Ovary (tissue), 7 donors: ENCODE measurements at regions not wholly inside any gene's neighbourhood (a gene's known extent, or its start where the extent isn't known, plus 50 kb on each side); places are given as distances from the start of the nearest gene placed in this dataset.

Experiments used
- DNase-seq, 5 donors: peaks; one replicate each; pipeline ENCODE4 v3.0.0-alpha.2; 2019 to 2020
- H3K27ac ChIP-seq, 2 donors: fragments of 200-600 bp; one replicate each; pipeline versions ENCODE4 v1.5.1 to v1.8.0; 2019 to 2022
- H3K27me3 ChIP-seq: fragments of 200-600 bp; one replicate; pipeline ENCODE4 v1.8.0; 2022
- H3K36me3 ChIP-seq: fragments of 200-600 bp; sonication (generic); one replicate; pipeline ENCODE4 v1.5.1; 2019
- H3K4me1 ChIP-seq: one replicate; pipeline ENCODE4 v1.8.1; 2013; ENCODE audit warnings: mild to moderate bottlenecking, moderate library complexity; ENCODE audit not compliant: insufficient read depth
- H3K4me3 ChIP-seq: fragments of 200-600 bp; sonication (generic); one replicate; pipeline ENCODE4 v1.5.1; 2017
- H3K9me3 ChIP-seq, 2 donors: fragments of 200-600 bp in 1 of 2; sonication (generic) in 1 of 2; one replicate each; pipeline versions ENCODE4 v1.5.1 to v1.8.1; 2013 to 2019; ENCODE audit warnings: mild to moderate bottlenecking in 1 of 2, moderate library complexity in 1 of 2
- CTCF ChIP-seq, 3 donors: fragments of 450-650 bp in 2 of 3; fragments of 200-600 bp in 1 of 3; IDR thresholded peaks; one replicate each; pipeline versions ENCODE4 v1.5.1 to v1.8.0; 2016 to 2022; ENCODE audit warnings: antibody characterized with exemption in 3 of 3, mild to moderate bottlenecking in 1 of 3
- EP300 ChIP-seq: sonication (generic); formaldehyde crosslinking; IDR thresholded peaks from one replicate; pipeline ENCODE4 v1.6.1; 2017; ENCODE audit warnings: antibody characterized with exemption
- POLR2A ChIP-seq: fragments of 450-650 bp; IDR thresholded peaks from one replicate; pipeline ENCODE4 v1.6.1; 2017; ENCODE audit warnings: antibody characterized with exemption, mild to moderate bottlenecking, moderate library complexity
- WGBS, 3 donors: extraction: QIAGEN DNeasy Blood & Tissue Kit in 1 of 3; methylation state at CpG; one replicate each; pipeline versions ENCODE4 v1.1.5 to v1.1.7; 2013 to 2017; 5-methylcytosine and 5-hydroxymethylcytosine counted together
- intact Hi-C, 4 donors: fragments of 100-400 bp; cut with DNase I; formaldehyde crosslinking; loops; one replicate each; pipeline versions ENCODE4 v1.11.0 to v1.15.1; 2022 to 2023
- donor health status: DM: no; HTN: no; CAD: no; lungs with moderate emphysema.
- donor health status: DM: no; HTN: no; CAD: no.
- donor health status: Bipolar disorder and iron deficiency.
- donor health status: DM: no; HTN: no; CAD: no.
- donor health status: DM: yes; HTN: yes; CAD: no.

GRCh38 chr1:39106801-39107327 lies 80.7 kb downstream of the NDUFS5 start:
- 17 to 31% (median 18%) methylated on average over 4 of the region's 4 CpGs for WGBS, 3 donors
- TF ChIP-seq POLR2A = no peak
- TF ChIP-seq EP300 = no peak
- no peak for TF ChIP-seq CTCF (IDR thresholded peaks at IDR 0.05)
- peaks cover 17% of the 10 kb centered on the region for H3K4me1 ChIP-seq
- intact Hi-C loops = loop anchor here (5.0 to 10.0 kb wide), 7 partner anchors 58 to 428 kb away; partner anchors contain the start of gene MACF1 (in 1 of the 4)
- no peaks in the 10 kb centered on the region for H3K36me3 ChIP-seq
- no peaks in the 10 kb centered on the region for H3K27me3 ChIP-seq
- DNase-seq = peak in 1 of 5 donors; percentile 11
- no peaks in the 10 kb centered on the region for H3K9me3 ChIP-seq
- peak overlapping the region; percentile 93 to 96 for H3K27ac ChIP-seq
- peak overlapping the region; percentile 81 for H3K4me3 ChIP-seq

GRCh38 chr1:39107341-39108290 lies 81.5 kb downstream of the NDUFS5 start:
- Histone ChIP-seq H3K9me3 (no peaks in the 10 kb centered on the region), H3K4me1 (peaks cover 17% of the 10 kb centered on the region), H3K36me3 (no peaks in the 10 kb centered on the region), H3K27me3 (no peaks in the 10 kb centered on the region), H3K27ac (peak overlapping the region in 1 of 2 donors; percentile 93), H3K4me3 (peak overlapping the region; percentile 81)
- no peak for TF ChIP-seq POLR2A
- 14 to 17% (median 15%) methylated on average over 8 of the region's 8 CpGs for WGBS, 3 donors
- peak in 1 of 5 donors; percentile 10 for DNase-seq
- intact Hi-C loops = loop anchor here (5.0 to 10.0 kb wide), 7 partner anchors 57 to 427 kb away; partner anchors contain the start of gene MACF1 (in 1 of the 4)

GRCh38 chr1:39109644-39110043 lies 83.5 kb downstream of the NDUFS5 start:
- H3K36me3 ChIP-seq = no peaks in the 10 kb centered on the region
- H3K4me3 ChIP-seq = no peak overlapping the region
- intact Hi-C loops = loop anchor here (5.0 to 10.0 kb wide), 7 partner anchors 55 to 425 kb away; partner anchors contain the start of gene MACF1 (in 1 of the 4)
- H3K4me1 ChIP-seq = peaks cover 20% of the 10 kb centered on the region
- WGBS, 3 donors = 80 to 89% (median 88%) methylated on average over 2 of the region's 2 CpGs
- DNase-seq = no peak
- H3K27me3 ChIP-seq = no peaks in the 10 kb centered on the region
- TF ChIP-seq EP300 (no peak), CTCF (IDR thresholded peaks at IDR 0.05) (no peak), POLR2A (no peak)
- H3K9me3 ChIP-seq = no peaks in the 10 kb centered on the region
- no peak overlapping the region for H3K27ac ChIP-seq

- H3K4me1 ChIP-seq = peaks cover 20% of the 10 kb centered on the region
- TF ChIP-seq EP300 (peak; percentile 17), CTCF (IDR thresholded peaks at IDR 0.05) (no peak), POLR2A (no peak)
- H3K27me3 ChIP-seq = no peaks in the 10 kb centered on the region
- DNase-seq = peak in 1 of 5 donors; percentile 47
- 24 to 60% (median 27%) methylated on average over 3 of the region's 3 CpGs for WGBS, 3 donors
- H3K36me3 ChIP-seq = no peaks in the 10 kb centered on the region
- H3K27ac ChIP-seq = no peak overlapping the region
- intact Hi-C loops = no loop called here
- no peaks in the 10 kb centered on the region for H3K9me3 ChIP-seq
- no peak overlapping the region for H3K4me3 ChIP-seq
These were observed 84.2 kb downstream of the NDUFS5 start for GRCh38 chr1:39110325-39110851.
